ENCODE measurements at regions not wholly inside any gene's neighbourhood (a gene's known extent, or its start where the extent isn't known, plus 50 kb on each side); places are given as distances from the start of the nearest gene placed in this dataset.
"Not testable (repeated sequence)": the region's sequence is repeated elsewhere in the genome, so short reads cannot be mapped to it uniquely, and the experiment has no call there.

GRCh38 chr14:106460916-106461315, 934.5 kb downstream of the TMEM121 start:
- TF ChIP-seq CTCF (IDR thresholded peaks at IDR 0.05; ENCODE audit: low read depth, low read length) = no peak
- no peak for DNase-seq (ENCODE audit: extremely low read depth, low read depth)

GRCh38 chr14:106466483-106466882, 940.1 kb downstream of the TMEM121 start:
- DNase-seq (ENCODE audit: extremely low read depth, low read depth) = not testable (repeated sequence)

GRCh38 chr14:106468869-106469268, 942.5 kb downstream of the TMEM121 start:
- not testable (repeated sequence) for DNase-seq (ENCODE audit: extremely low read depth, low read depth)

GRCh38 chr14:106470028-106470427, 943.6 kb downstream of the TMEM121 start:
- not testable (repeated sequence) for DNase-seq (ENCODE audit: extremely low read depth, low read depth)

- DNase-seq (ENCODE audit: extremely low read depth, low read depth) = not testable (repeated sequence)
Observed at GRCh38 chr14:106474261-106475028, 948.1 kb downstream of the TMEM121 start.

GRCh38 chr14:106475214-106475613, 948.8 kb downstream of the TMEM121 start:
- DNase-seq (ENCODE audit: extremely low read depth, low read depth) = not testable (repeated sequence)

- DNase-seq (ENCODE audit: extremely low read depth, low read depth) = not testable (repeated sequence)
Observed at GRCh38 chr14:106477600-106477999, 951.2 kb downstream of the TMEM121 start.

GRCh38 chr14:106480287-106480686, 953.9 kb downstream of the TMEM121 start:
- not testable (repeated sequence) for DNase-seq (ENCODE audit: extremely low read depth, low read depth)

- not testable (repeated sequence) for DNase-seq (ENCODE audit: extremely low read depth, low read depth)
Observed at GRCh38 chr14:106482213-106482612, 955.8 kb downstream of the TMEM121 start.

- no peak for DNase-seq (ENCODE audit: extremely low read depth, low read depth)
- TF ChIP-seq CTCF (IDR thresholded peaks at IDR 0.05; ENCODE audit: low read depth, low read length) = no peak
Observed at GRCh38 chr14:106487600-106487999, 961.2 kb downstream of the TMEM121 start.

GRCh38 chr14:106488291-106488690, 961.9 kb downstream of the TMEM121 start:
- TF ChIP-seq CTCF (IDR thresholded peaks at IDR 0.05; ENCODE audit: low read depth, low read length) = no peak
- DNase-seq (ENCODE audit: extremely low read depth, low read depth) = no peak

GRCh38 chr14:106489112-106489881, 962.9 kb downstream of the TMEM121 start:
- TF ChIP-seq CTCF (IDR thresholded peaks at IDR 0.05; ENCODE audit: low read depth, low read length) = no peak
- no peak for DNase-seq (ENCODE audit: extremely low read depth, low read depth)
